Smooth muscle cell (in vitro differentiated cells): ENCODE measurements at regions not wholly inside any gene's neighbourhood (a gene's known extent, or its start where the extent isn't known, plus 50 kb on each side); places are given as distances from the start of the nearest gene placed in this dataset.

ENCODE experiments used
- DNase-seq: peaks from one replicate; lab custom pipeline; 2025; ENCODE audit not compliant: unreplicated experiment; lab: John Stamatoyannopoulos, UW
- H2AFZ ChIP-seq: fragments of 200-600 bp; sonication (generic); 2 replicates; pipeline ENCODE4 v1.6.0; 2016; ENCODE audit warnings: antibody characterized with exemption, low read depth, mild to moderate bottlenecking
- H3F3A ChIP-seq: fragments of 200-600 bp; sonication (generic); 2 replicates; pipeline ENCODE4 v1.6.0; 2017; ENCODE audit warnings: antibody characterized with exemption, low read depth
- H3K27ac ChIP-seq: fragments of 200-600 bp; sonication (generic); 2 replicates; pipeline ENCODE4 v1.5.1; 2016; ENCODE audit warnings: low read depth, mild to moderate bottlenecking
- H3K27me3 ChIP-seq: fragments of 200-600 bp; sonication (generic); 2 replicates; pipeline ENCODE4 v1.6.1; 2016; ENCODE audit warnings: low read depth, mild to moderate bottlenecking
- H3K36me3 ChIP-seq: fragments of 200-600 bp; sonication (generic); 2 replicates; pipeline ENCODE4 v1.5.1; 2016; ENCODE audit warnings: low read depth
- H3K4me1 ChIP-seq: fragments of 200-600 bp; sonication (generic); 2 replicates; pipeline ENCODE4 v1.5.1; 2016; ENCODE audit warnings: low read depth
- H3K4me2 ChIP-seq: fragments of 200-600 bp; sonication (generic); 2 replicates; pipeline ENCODE4 v1.6.0; 2016; ENCODE audit warnings: mild to moderate bottlenecking
- H3K4me3 ChIP-seq: fragments of 200-600 bp; sonication (generic); 2 replicates; pipeline ENCODE4 v1.5.1; 2016; ENCODE audit warnings: mild to moderate bottlenecking
- H3K79me2 ChIP-seq: fragments of 200-600 bp; sonication (generic); 2 replicates; pipeline ENCODE4 v1.6.0; 2016; ENCODE audit warnings: low read depth, mild to moderate bottlenecking
- H3K9ac ChIP-seq: fragments of 200-600 bp; sonication (generic); 2 replicates; pipeline ENCODE4 v1.6.0; 2016; ENCODE audit warnings: low read depth
- H3K9me3 ChIP-seq: fragments of 200-600 bp; sonication (generic); replicated peaks from 2 replicates; pipeline ENCODE4 v1.5.1; 2016; ENCODE audit warnings: low read depth
- H4K20me1 ChIP-seq: fragments of 200-600 bp; sonication (generic); 2 replicates; pipeline ENCODE4 v1.6.0; 2016; ENCODE audit warnings: low read depth
- WGBS: methylation state at CpG from one replicate; pipeline ENCODE4 v1.1.7; 2016; ENCODE audit warnings: low lambda C conversion rate; 5-methylcytosine and 5-hydroxymethylcytosine counted together
- TF ChIP-seq, protein P1 (sequence below): fragments of 200-600 bp; sonication (generic); IDR thresholded peaks from 2 replicates; pipeline ENCODE4 v1.5.1; 2017; ENCODE audit warnings: borderline replicate concordance, mild to moderate bottlenecking, antibody characterized with exemption; ENCODE audit not compliant: insufficient read depth, poor library complexity, severe bottlenecking

DNA sequence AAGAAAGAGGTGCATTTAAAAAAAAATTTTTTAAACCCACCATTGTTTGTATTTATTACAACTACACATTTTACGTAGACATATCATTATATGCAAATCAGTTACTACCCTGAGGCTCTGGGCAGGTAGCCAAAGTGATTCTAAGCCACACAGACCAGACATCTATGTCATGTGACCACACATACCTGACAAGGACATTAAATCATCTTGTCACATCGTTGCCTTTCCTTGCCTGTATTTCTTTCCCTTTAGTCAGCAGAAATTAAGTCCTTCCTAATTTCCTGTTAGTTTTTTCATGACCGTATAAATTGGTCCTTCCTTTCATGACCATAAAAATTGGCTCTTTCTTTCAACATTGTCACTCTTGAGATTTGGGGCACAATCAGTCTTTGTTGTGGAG lies 134.2 kb upstream of the MARCHF11 start:
- no peaks in the 10 kb centered on the region for H4K20me1 ChIP-seq
- TF ChIP-seq, protein P1, sequence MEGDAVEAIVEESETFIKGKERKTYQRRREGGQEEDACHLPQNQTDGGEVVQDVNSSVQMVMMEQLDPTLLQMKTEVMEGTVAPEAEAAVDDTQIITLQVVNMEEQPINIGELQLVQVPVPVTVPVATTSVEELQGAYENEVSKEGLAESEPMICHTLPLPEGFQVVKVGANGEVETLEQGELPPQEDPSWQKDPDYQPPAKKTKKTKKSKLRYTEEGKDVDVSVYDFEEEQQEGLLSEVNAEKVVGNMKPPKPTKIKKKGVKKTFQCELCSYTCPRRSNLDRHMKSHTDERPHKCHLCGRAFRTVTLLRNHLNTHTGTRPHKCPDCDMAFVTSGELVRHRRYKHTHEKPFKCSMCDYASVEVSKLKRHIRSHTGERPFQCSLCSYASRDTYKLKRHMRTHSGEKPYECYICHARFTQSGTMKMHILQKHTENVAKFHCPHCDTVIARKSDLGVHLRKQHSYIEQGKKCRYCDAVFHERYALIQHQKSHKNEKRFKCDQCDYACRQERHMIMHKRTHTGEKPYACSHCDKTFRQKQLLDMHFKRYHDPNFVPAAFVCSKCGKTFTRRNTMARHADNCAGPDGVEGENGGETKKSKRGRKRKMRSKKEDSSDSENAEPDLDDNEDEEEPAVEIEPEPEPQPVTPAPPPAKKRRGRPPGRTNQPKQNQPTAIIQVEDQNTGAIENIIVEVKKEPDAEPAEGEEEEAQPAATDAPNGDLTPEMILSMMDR, result no peak
- no peak for DNase-seq
- H3K79me2 ChIP-seq, result no peaks in the 10 kb centered on the region
- H3K36me3 ChIP-seq, result no peaks in the 10 kb centered on the region
- H3K27ac ChIP-seq, result no peak overlapping the region
- no peaks in the 10 kb centered on the region for H3F3A ChIP-seq
- H3K9ac ChIP-seq, result no peak overlapping the region
- H3K4me2 ChIP-seq, result no peak overlapping the region
- H3K27me3 ChIP-seq, result peaks cover 3% of the 10 kb centered on the region
- H3K4me3 ChIP-seq, result no peak overlapping the region
- H3K9me3 ChIP-seq, result no peaks in the 10 kb centered on the region
- H3K4me1 ChIP-seq, result no peaks in the 10 kb centered on the region
- H2AFZ ChIP-seq, result no peak overlapping the region
- 71% methylated on average over 3 of the region's 3 CpGs for WGBS

DNA sequence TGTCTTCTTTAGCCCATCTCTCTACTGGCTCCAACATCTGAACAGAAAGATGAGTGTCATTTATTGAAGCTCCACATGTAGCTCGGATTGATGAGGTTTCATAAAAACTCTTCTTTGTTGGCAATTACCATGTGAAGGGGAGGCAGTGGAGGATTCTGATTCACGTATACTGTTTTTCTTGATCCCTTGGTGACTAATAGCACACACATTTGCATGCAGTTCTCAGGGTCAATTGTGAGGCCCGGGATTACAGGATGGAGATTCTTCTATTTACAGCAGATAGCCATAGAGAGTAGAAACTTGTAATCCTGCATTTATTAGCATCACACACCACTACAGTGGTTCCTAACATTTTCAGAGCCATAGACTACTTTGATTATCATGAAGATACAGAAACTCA lies 133.2 kb upstream of the MARCHF11 start:
- 48% methylated on average over 3 of the region's 3 CpGs for WGBS
- Histone ChIP-seq H2AFZ (no peak overlapping the region), H3K36me3 (no peaks in the 10 kb centered on the region), H4K20me1 (no peaks in the 10 kb centered on the region), H3K9ac (no peak overlapping the region), H3K27ac (no peak overlapping the region), H3K4me2 (no peak overlapping the region), H3F3A (no peaks in the 10 kb centered on the region), H3K9me3 (no peaks in the 10 kb centered on the region), H3K79me2 (no peaks in the 10 kb centered on the region), H3K27me3 (peaks cover 3% of the 10 kb centered on the region), H3K4me1 (no peaks in the 10 kb centered on the region), H3K4me3 (no peak overlapping the region)
- TF ChIP-seq, protein P1, result no peak
- DNase-seq, result no peak

DNA sequence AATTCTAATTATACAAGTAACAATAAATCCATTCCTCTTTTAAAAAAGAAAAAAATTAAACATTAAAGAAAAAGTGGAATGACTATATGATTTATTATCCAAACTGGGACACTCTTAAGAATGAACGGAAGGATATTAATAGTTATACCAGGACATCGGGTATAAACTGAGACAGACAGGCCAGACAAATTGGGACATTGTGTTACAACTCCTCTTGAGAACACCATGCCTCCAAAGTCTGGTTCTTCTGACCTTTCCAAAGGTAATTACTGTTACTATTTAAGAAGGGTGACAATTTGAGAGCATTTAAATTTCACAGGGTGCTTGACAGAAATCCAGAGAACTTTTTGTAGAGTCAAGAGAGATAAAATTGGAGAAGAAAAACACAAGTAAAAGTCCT lies 132.1 kb upstream of the MARCHF11 start:
- Histone ChIP-seq H3K4me3 (no peak overlapping the region), H3F3A (no peaks in the 10 kb centered on the region), H3K9me3 (no peaks in the 10 kb centered on the region), H4K20me1 (no peaks in the 10 kb centered on the region), H3K27me3 (peaks cover 3% of the 10 kb centered on the region), H3K4me1 (no peaks in the 10 kb centered on the region), H3K27ac (no peak overlapping the region), H3K79me2 (no peaks in the 10 kb centered on the region), H3K36me3 (no peaks in the 10 kb centered on the region), H3K9ac (no peak overlapping the region), H3K4me2 (no peak overlapping the region), H2AFZ (no peak overlapping the region)
- WGBS, result 97% methylated on average over 2 of the region's 2 CpGs
- DNase-seq, result no peak
- TF ChIP-seq, protein P1, result no peak

DNA sequence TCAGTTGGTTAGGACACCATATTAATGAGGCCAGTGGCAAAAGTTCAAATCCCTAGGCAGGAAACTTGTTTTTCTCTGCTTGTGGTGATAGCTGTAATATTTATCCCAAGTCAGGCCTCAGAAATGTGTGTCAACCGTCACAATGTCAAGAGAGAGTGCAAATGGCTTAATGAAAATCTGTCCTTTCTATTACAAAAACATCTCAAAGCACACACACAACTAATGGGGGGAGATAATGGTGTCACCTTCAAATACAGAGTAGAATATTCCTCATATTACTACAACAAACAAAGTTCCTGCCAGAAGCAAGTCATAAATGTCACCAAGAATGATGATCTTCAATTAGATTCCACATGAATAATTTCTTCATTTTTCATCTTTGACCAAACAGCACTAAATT lies 127.2 kb upstream of the MARCHF11 start:
- no peaks in the 10 kb centered on the region for H3K9me3 ChIP-seq
- no peak overlapping the region for H3K4me3 ChIP-seq
- H4K20me1 ChIP-seq, result no peaks in the 10 kb centered on the region
- no peak overlapping the region for H3K4me2 ChIP-seq
- no peaks in the 10 kb centered on the region for H3K79me2 ChIP-seq
- no peaks in the 10 kb centered on the region for H3K27me3 ChIP-seq
- WGBS, result 73% methylated on average over 1 of the region's 1 CpG
- no peak overlapping the region for H3K9ac ChIP-seq
- no peaks in the 10 kb centered on the region for H3F3A ChIP-seq
- H3K36me3 ChIP-seq, result no peaks in the 10 kb centered on the region
- H3K27ac ChIP-seq, result no peak overlapping the region
- TF ChIP-seq, protein P1, result no peak
- no peaks in the 10 kb centered on the region for H3K4me1 ChIP-seq
- H2AFZ ChIP-seq, result no peak overlapping the region
- no peak for DNase-seq
